ENCODE measurements at regions not wholly inside any gene's neighbourhood (a gene's known extent, or its start where the extent isn't known, plus 50 kb on each side); places are given as distances from the start of the nearest gene placed in this dataset.

- TF ChIP-seq YY1 (IDR thresholded peaks at IDR 0.05; ENCODE audit: insufficient read depth, insufficient read length) (no peak), SUZ12 (IDR thresholded peaks at IDR 0.05; ENCODE audit: extremely low read depth, insufficient read depth, insufficient read length) (no peak), ZNF274 (IDR thresholded peaks at IDR 0.05; ENCODE audit: low read depth, low read length) (no peak)
Measured at GRCh38 chr11:80074837-80075236, 634.0 kb upstream of the TENM4 start.
